ENCODE measurements at regions not wholly inside any gene's neighbourhood (a gene's known extent, or its start where the extent isn't known, plus 50 kb on each side); places are given as distances from the start of the nearest gene placed in this dataset.
"Not testable (repeated sequence)": the region's sequence is repeated elsewhere in the genome, so short reads cannot be mapped to it uniquely, and the experiment has no call there.

DNA sequence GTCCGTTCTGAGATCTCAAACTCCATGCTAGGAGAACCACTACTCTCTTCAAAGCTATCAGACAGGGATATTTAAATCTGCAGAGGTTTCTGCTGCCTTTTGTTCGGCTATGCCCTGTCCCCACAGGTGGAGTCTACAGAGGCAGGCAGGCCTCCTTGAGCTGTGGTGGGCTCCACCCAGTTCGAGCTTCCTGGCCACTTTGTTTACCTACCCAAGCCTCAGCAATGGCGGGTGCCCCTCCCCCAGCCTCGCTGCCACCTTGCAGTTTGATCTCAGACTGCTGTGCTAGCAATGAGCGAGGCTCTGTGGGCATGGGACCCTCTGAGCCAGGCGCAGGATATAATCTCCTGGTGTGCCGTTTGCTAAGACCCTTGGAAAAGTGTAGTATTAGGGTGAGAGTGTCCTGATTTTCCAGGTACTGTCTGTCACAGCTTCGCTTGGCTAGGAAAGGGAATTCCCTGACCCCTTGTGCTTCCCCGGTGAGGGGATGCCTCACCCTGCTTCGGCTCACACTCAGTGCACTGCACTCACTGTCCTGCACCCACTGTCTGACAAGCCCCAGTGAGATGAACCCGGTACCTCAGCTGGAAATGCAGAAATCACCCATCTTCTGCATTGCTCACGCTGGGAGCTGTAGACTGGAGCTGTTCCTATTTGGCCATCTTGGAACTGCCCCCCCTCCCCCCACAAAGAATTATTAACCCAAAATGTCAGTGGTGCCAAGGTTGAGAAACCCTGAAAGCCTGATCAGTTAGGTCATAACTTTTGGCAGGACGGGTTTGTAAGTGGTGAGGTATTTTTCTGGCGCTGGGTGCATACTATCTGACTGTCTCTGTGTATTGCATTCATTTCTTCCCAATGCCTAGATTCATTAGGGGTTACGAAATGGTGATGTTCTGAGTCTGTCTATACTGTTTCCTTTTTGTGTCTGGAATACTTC is 181.4 kb downstream of the TEX29 start:
- not testable (repeated sequence) for DNase-seq (ENCODE audit: low read depth)

DNA sequence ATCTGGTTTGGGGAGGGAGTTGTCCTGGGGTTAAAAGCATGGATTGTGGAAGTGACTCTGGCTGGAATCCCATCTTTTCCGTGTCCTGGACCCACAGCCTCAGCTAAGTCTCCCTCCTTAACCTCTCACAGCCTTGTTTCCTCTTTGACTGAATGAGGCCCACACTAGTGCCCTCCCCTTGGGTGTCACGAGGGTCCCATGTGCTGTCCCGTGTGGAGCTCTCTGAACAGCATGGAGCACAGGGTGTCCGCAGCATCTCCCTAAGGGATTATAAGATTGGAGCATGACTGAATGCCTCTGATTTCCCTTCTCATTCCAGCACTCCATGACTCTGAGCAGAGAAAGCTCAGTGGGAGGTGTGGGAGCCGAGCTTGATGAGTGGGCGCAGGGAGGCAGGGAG is 182.5 kb downstream of the TEX29 start:
- DNase-seq (ENCODE audit: low read depth): no peak

DNA sequence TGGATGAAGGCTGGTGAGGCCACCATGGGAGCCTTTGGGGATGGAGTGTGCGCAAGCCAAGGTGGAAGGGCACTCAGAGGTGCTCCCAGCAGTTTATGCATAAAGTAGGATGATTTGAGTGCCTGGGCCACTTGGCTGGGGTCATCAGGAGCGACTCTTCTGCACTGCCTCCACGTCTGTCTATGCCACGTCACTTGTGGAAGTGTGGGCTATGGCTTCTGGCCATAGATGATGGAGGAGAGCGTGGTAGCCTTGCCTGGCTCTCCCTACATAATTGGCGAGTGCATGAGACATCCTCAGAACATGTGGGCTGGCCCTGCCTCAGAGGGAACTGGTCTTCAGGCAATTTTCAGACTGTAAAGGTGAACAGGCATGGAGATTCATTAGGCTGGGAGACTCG is 182.9 kb downstream of the TEX29 start:
- no peak for DNase-seq (ENCODE audit: low read depth)

DNA sequence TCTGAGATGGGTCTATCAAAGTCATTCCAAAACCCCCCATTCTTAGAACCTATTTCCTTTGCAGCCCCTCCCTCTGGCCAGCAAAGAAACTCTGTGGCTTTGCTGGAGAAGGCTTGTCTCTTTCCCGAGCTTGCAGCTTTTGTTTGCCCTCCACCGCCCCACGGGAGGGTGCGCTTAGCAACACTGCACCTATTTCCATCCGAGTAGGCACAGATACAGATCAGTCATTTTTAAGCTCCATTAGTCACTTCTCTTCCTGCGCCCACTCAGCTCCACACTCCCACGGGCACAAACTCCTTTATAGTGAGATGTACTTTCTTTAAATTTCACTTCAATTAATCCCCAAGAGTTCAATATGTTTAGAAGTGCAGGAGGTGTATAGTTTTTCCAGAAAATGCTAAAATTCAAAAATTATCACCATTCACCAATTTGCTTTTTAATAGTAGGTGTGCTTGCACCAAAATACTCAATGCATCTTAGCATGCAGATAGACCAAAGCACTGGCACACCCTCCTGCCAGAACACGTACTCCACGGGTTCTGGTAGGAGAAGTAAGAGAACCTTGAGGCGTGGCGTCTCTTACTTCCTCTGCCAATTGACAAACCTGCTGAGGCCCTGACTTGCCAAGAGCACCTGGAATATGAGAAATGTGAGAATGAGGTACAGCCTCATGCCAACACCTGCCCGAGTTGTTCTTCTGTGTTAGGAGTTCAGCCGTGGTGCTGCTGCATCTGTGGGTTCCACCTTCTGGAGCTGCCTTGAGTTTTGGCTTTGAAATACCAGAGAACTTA is 183.7 kb downstream of the TEX29 start:
- DNase-seq (ENCODE audit: low read depth): no peak

DNA sequence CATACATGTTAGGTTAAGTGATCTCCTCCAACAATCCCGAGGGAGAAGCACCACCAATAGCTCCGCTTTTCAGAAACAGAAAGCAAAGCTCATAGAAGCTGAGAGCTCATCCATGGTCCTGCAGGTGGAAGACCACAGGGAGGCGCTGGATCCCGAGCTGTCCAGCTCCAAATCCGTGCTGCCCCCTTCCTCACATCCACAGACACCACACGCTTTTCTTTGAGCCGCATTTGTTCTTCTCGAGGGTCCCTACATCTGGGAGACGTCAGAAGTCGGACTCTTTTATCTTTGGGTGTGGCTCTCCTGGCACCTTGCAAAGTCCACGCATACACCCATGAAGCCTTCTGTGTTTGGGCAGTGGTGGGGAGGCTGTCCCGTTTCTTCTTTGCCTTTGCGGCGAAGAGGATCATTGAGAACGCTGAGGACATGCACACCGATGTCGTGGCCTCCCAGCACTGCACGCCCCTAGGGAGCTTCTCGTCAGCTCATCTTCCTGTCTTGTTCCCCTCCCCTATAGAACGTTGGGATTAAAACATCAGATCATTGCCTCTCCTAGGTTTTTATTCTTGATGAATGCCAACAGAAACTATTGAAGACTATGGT is 184.8 kb downstream of the TEX29 start:
- DNase-seq (ENCODE audit: low read depth): no peak

DNA sequence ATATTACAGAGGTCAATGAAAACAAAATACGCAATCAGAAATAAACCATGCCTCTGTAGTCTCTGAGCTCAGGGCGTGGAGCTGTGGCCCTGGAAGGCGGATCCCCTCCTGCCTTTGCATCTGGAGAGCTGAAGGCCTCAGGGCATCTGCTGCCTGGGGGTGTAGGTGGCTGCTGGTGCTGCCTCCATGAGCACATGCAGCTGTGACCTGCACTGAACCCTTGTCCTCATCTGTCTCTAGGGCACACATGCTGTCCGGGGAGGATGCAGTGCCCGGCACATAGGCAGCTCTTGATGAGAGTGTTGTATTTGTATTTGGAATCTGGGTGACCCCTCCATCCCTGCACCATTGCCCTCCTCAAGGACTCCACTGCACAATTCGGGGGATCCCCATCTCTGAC is 185.7 kb downstream of the TEX29 start:
- DNase-seq (ENCODE audit: low read depth): no peak

DNA sequence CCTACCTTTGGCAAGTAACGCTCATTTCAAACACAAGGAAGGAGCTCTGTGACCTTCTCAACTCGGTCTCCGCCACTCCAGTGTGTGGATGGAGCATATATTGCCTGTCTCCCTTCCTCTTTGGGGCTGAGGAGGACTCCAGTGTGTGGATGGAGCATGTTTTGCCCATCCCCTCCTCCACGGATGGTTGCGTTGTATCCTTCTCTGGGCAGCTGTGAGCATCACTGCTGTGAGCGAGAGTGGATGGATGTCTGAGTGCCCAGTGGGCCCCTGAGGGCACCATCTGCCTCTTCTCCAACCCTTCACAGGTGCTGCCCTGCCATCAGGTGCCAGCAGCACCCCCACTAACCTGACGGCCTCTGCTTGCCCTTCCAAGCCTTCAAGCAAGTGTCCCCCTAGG is 186.2 kb downstream of the TEX29 start:
- DNase-seq (ENCODE audit: low read depth): no peak

DNA sequence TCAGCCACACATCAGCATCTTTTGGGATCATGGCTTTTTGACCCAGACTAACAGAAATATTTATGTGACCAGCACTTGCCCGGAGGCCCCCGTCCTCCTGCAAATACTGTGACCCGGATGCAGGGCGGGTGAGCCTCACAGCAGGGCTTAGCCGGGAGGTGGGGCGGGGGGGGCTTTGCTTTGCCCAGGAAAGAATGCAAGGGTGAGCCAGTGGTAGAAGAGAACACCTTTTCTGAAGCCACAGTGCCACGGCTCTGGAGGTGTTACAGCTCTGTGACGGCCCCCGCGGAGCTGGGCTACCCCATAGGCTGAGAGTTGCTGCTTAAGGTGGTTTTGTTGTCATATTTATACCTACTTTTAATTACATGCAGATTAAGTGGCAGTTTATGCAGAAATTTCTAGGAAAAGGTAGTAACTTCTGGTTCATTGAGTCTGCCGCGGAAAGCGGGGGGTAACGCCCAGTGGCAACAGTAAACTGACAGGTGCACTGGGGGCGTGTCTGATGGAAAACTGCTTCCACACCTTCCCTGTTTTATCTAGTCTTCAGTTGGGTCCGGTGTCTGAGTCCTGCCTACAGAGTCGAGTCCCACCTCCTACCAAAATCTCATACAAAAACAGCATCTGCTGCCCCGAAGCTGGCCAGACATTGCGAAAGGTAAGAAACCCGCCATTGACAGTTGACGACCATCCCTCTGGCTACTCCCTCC is 187.9 kb downstream of the TEX29 start:
- no peak for DNase-seq (ENCODE audit: low read depth)

DNA sequence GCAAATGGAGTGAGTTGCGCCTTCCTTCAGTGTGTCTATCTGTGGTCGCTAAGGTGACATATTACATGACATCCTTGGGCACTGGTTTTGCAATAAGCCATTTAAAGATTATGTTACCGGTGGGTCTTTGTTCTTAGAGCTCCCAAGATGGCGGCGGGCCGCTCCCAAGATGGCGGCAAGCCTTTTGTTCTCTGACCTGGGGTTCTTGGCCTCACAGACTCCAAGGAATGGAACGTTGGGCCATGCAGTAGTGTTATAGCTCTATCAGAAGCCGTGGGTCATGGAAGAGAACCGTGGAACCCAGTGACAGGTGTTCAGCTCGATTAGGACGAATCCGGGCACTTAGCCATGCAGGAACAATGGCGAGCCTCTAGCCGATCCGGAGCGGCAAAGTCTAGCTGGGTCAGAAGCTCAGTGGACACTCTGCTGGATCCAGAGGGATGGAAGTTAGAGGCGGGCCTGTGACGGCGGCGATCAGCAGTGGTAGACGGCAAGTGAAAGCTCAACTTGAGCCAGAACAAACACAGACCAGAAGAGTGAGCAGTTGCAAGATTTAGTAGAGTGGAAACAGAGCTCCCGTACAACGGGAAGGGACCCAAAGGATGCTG is 188.6 kb downstream of the TEX29 start:
- DNase-seq (ENCODE audit: low read depth): no peak

DNA sequence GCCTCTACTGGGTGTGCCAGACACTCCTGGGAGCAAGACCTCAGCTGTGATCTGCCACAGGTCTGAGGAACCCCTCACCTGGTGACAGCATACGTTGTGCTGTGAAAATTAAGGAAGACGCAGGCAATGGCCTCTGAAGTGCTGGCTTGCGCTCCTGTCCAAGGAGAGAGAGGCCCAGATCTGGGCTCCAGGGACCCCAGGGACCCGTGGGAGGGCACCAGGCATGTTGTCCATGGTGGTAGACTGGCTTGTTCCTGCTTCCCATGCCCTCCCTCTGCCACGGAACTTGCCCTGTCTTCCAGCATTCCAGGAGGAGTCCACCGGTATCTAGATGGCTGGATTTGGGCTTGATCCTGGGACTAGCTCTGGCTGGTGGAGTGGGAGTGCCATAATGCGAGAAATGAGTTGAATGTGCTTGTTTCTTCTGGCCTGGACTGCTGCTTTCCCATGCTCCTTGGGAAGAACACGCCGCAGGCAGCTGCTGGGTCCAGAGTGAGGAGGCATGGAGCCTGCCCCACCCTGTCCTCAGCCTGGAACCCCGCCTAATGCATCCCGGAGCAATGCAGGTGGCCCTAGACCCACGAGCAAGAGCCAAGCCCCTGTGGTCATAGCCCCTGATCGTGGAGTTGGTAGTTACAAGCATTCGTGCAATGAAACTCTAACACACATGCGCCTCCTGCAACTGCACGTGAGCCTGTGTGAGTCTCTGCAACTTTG is 190.2 kb downstream of the TEX29 start:
- DNase-seq (ENCODE audit: low read depth): no peak

DNA sequence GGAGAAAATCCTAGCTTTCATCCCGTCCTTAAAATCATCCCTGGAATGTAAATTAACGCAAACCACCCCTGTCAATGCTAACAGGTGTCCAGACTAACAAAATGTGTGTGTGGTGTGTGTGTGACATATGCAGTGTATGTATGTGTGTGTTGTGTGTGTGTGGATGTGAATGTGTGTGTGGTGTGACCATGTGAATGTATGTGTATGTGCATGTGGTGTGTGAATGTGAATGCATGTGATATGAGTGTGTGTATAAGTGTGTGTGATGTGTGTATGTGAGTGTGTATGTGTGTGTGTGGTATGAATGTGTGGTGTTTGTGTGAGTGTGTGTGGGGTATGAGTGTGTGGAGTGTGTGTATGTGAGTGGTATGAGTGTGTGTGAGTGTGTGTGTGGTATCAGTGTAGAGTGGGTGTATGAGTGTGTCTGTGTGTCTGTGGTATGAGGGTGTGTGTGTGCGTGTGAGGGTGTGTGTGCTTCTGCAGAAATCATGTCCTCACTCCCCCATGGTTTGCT is 190.8 kb downstream of the TEX29 start:
- no peak for DNase-seq (ENCODE audit: low read depth)

DNA sequence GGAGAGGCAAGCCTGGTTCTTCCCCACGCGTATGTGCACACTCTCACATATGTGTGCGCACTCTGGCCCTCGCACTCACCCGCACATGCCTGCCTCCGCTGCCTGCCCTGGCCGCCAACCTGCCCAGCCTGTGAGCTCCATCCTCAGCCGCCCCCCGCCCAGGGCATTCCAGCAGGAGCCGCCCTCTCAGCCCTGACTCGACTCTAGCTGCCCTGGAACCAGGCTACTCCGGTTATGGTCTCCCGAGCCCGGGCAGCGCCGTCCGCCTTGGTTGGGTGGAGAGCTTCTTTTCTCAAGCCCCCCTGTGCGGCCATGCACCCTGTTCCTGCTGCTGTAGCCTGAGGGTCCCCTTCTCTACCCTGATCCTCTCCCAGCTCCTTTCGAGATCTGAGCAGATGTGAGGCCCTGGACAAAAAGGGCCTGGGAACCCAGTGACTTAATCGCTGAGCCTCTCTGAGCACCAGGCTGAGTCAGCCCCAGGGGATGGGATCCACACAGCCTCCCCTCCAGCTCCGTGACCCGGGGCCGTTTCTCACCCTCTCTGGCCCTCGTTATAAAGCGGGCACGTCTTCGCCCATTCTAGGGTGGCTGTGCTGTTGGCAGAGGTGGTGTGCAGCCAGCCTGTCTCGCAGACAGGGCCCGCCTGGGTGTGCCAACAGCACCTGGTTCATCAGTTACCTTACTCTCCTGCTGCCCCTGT is 191.5 kb downstream of the TEX29 start:
- DNase-seq (ENCODE audit: low read depth): no peak

DNA sequence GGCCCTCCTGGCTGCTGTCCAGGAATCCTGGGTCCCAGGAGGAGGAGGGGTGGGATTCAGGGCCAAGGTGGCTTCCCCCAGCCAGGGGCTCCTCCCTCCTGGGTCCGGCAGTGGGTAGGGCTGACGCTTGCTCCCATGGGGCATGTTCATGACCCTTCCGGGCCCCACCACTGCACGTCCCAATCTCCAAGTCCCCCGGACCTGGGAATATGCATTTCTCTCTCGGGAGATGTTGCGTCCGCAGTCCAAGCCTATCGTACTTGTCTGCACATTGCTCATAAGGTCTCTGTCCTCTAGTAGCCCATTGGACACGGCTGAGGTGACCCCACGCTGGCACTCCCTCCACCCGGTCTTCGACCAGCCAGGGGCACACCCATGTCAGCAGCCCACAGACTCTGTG is 192.3 kb downstream of the TEX29 start:
- no peak for DNase-seq (ENCODE audit: low read depth)

DNA sequence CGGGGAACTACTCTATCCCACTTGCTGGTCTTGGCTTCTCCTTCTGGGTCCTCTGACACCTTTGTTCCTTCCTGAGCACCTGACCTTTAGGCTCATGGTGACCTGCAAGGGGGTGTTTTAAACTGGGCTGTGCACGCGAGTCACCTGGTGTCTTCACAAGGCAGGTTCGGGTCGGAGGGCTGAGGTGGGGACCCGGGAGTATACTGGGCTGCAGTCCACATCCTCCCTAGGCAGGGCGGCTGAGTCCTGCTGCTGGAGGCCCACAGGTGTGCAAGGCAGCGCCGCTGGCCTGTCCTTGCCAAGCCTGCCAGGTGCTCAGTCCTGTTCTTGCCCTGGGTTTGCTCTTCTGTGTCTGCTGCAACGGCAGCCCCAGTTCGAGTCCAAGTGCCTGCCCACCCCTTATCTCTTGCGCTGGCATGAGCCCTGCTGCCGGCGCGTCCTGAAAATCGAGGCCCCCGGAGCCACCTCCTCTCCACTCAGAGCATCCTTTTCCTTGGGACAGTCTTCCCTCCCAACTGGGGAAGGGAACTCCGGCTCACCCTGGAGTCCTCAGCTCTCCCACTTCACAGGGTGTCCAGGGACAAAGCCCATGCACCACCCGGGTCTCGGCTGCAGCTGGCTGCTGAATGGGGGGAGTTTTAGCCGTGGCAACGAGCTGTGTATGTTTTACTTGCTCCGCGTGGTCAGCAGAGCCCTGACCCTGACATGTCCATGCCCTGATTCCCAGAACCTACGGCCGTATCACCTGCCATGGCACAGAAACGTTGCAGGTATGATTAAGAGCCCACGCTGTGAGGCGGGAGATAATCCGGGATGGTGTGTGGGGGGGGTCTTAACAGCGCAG is 193.5 kb downstream of the TEX29 start:
- no peak for DNase-seq (ENCODE audit: low read depth)

DNA sequence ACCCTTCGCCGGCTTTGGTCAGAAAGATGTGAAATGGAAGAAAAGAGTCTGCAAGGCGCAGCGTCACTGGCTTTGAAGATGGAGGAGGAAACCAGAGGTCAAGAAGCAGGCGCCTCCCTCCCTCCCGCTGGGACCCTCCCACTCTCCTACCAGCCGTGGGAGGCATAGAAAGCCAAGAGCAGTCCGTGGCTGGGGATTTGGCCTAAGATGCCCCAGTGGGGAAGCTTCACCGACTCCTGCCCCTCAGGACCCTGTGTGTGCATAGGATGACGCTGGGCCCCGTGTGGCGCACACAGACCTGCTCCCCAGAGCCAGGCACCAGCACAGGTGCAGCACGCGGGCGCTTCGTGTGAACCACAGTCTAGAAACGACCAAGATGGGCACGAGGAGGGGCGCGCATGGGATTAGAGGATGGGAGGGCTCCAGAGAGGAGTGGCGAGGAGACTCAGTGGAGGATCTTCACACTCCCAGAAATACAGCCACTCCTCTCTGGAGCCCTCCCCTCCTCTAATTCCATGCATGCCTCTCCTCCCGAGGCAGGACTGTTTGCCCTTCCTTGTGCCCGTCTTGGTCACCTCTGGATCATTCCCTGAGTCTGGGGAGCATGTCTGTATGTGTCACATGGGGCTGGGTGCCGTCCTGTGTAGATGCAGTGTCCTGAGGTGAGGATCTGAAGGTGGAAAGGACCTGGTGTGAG is 194.3 kb downstream of the TEX29 start:
- no peak for DNase-seq (ENCODE audit: low read depth)

DNA sequence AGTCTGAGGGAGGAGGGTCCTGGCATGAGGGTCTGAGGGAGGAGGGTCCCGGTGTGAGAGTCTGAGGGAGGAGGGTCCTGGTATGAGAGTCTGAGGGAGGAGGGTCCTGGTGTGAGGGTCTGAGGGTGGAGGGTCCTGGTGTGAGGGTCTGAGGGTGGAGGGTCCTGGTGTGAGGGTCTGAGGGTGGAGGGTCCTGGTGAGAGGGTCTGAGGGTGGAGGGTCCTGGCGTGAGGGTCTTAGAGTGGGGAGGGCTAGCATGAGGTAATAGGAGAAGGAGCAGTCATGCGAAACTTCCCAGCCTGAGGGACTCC is 194.8 kb downstream of the TEX29 start:
- no peak for DNase-seq (ENCODE audit: low read depth)

DNA sequence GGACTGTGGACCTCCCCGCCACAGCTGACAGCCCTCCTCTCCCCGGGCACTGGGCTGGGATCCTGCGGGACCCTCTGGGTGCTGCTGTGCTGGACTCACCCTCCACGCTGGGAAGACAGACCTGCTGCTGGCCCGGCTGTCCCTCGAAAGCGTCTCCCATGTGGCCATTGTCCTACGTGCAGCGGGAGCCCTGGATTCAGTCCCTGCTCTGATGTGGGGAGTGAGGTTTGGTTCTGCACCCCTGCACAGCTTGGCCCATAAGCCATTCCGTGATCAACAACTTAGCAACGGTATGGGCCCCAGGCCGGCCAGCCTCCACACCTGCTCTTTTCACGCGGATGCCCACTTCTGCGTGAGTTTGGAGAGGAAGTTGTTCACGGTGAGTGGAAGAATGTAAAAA is 195.2 kb downstream of the TEX29 start:
- no peak for DNase-seq (ENCODE audit: low read depth)

DNA sequence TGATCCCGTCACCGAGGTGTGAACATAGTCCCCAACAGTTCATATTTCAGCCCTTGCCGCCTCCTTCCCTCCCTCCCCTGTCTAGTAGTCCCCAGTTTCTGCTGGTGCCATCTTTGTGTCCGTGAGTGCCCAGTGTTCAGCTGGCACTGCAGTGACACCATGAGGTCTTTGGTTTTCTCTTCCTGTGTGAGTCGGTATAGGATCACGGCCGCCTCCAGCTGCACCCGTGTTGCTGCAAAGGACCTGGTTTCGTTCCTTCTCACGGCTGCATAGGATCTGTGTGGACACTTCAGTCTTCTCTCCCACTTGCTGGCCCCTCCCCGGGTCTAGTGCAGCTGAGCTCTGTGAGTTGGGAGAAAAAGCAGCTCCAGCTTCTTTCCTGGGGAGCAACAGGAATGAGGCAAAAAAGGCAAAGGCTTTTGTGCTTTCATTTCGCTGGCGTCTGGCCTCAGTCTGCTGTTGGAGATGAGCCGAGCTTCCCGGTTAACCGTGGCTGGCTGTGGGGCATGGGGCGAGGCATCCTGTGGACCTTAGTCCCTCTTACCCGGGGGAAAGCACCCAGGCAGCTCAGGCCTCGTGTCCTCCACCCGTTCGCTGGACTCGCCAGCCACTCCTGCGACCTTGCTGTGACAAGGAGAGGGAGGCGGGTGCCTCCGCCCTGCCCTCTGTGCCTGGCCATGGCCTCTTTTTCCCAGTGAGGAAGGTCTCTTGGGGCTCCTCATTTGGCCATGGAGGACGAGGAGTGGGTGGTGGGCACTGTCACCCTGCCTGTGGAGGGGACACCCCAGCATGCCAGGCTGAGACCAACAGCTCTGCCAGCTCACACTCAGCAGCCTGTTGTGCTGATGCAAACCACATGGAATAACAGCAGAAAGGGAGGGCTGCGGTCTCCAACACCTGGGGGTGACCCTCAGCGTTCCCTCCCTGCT is 196.5 kb downstream of the TEX29 start:
- no peak for DNase-seq (ENCODE audit: low read depth)

All from stimulated activated CD4-positive, alpha-beta T cell treated with anti-CD3 and anti-CD28 coated beads, Interleukin-2, amount 100 ng/mL, for 4 hours (primary cell).